ENCODE measurements at regions not wholly inside any gene's neighbourhood (a gene's known extent, or its start where the extent isn't known, plus 50 kb on each side); places are given as distances from the start of the nearest gene placed in this dataset.

- TF ChIP-seq CHD7 (IDR thresholded peaks at IDR 0.05; ENCODE audit: insufficient replicate concordance, low read length) (no peak), NANOG (IDR thresholded peaks at IDR 0.05; ENCODE audit: insufficient read depth, low read depth, low read length, poor library complexity, severe bottlenecking) (no peak), SAP30 (IDR thresholded peaks at IDR 0.05; ENCODE audit: insufficient read depth, insufficient replicate concordance, low read length) (no peak), RNF2 (IDR thresholded peaks at IDR 0.05; ENCODE audit: borderline replicate concordance, low read depth, low read length, missing control alignments, poor library complexity, severe bottlenecking) (no peak)
Observed at GRCh38 chr15:95975212-95975611, 355.3 kb upstream of the NR2F2 start (continued).

All from H1 (cell line).